ENCODE measurements at regions not wholly inside any gene's neighbourhood (a gene's known extent, or its start where the extent isn't known, plus 50 kb on each side); places are given as distances from the start of the nearest gene placed in this dataset.

GRCh38 chr5:159601216-159601615 is 270.9 kb upstream of the IL12B start:
- no peak for FAIRE-seq

GRCh38 chr5:159602434-159602833 is 272.1 kb upstream of the IL12B start:
- no peak for FAIRE-seq

GRCh38 chr5:159605585-159605984 is 275.3 kb upstream of the IL12B start:
- no peak for FAIRE-seq

- FAIRE-seq = no peak
These were observed 279.1 kb upstream of the IL12B start for GRCh38 chr5:159609359-159609758.

- no peak for FAIRE-seq
These were observed 280.8 kb upstream of the IL12B start for GRCh38 chr5:159610966-159611579.

- no peak for FAIRE-seq
These were observed 286.7 kb upstream of the IL12B start for GRCh38 chr5:159616952-159617351.

GRCh38 chr5:159619826-159620225 is 289.5 kb upstream of the IL12B start:
- no peak for FAIRE-seq

GRCh38 chr5:159620853-159621540 is 290.7 kb upstream of the IL12B start:
- no peak for FAIRE-seq

GRCh38 chr5:159628703-159629102 is 287.6 kb upstream of the ADRA1B start:
- no peak for FAIRE-seq

- no peak for FAIRE-seq
These were observed 287.1 kb upstream of the ADRA1B start for GRCh38 chr5:159629158-159629557.

- FAIRE-seq = no peak
These were observed 285.7 kb upstream of the ADRA1B start for GRCh38 chr5:159630545-159630944.

GRCh38 chr5:159631001-159631400 is 285.3 kb upstream of the ADRA1B start:
- no peak for FAIRE-seq

GRCh38 chr5:159632866-159633265 is 283.4 kb upstream of the ADRA1B start:
- FAIRE-seq = no peak

GRCh38 chr5:159638481-159638880 is 277.8 kb upstream of the ADRA1B start:
- no peak for FAIRE-seq

- no peak for FAIRE-seq
These were observed 277.2 kb upstream of the ADRA1B start for GRCh38 chr5:159638954-159639559.

- no peak for FAIRE-seq
These were observed 276.7 kb upstream of the ADRA1B start for GRCh38 chr5:159639590-159639989.

- FAIRE-seq = no peak
These were observed 275.8 kb upstream of the ADRA1B start for GRCh38 chr5:159640446-159640845.

GRCh38 chr5:159640921-159641320 is 275.4 kb upstream of the ADRA1B start:
- FAIRE-seq = no peak

- no peak for FAIRE-seq
These were observed 274.8 kb upstream of the ADRA1B start for GRCh38 chr5:159641371-159642039.

- FAIRE-seq = no peak
These were observed 273.9 kb upstream of the ADRA1B start for GRCh38 chr5:159642379-159642778.

- no peak for FAIRE-seq
These were observed 272.2 kb upstream of the ADRA1B start for GRCh38 chr5:159644053-159644452.

GRCh38 chr5:159645179-159645846 is 271.0 kb upstream of the ADRA1B start:
- no peak for FAIRE-seq

- FAIRE-seq = no peak
These were observed 265.5 kb upstream of the ADRA1B start for GRCh38 chr5:159650803-159651202.
